Spleen (tissue), 7 donors: ENCODE measurements at regions not wholly inside any gene's neighbourhood (a gene's known extent, or its start where the extent isn't known, plus 50 kb on each side); places are given as distances from the start of the nearest gene placed in this dataset.

Source experiments
- POLR2A ChIP-seq, 3 donors: fragments of 450-650 bp; IDR thresholded peaks; one replicate each; pipeline ENCODE4 v1.5.1; 2017; ENCODE audit warnings: antibody characterized with exemption in 3 of 3, mild to moderate bottlenecking in 1 of 3
- TF ChIP-seq, protein P1 (sequence below), 11 experiments: fragments of 200-600 bp in 7 of 11; fragments of 450-650 bp in 4 of 11; sonication (generic) in 4 of 11; IDR thresholded peaks in 8 of 11; conservative IDR thresholded peaks in 3 of 11; 1 replicate in 7 of 11; 2 replicates in 4 of 11; pipeline versions ENCODE4 v1.4.0 to v1.8.0; 2016 to 2021; ENCODE audit warnings: antibody characterized with exemption in 11 of 11, inconsistent platforms in 4 of 11, mild to moderate bottlenecking in 1 of 11
- donor health status: DM: no; HTN: no; CAD: no; lungs with moderate emphysema.
- donor health status: DM: no; HTN: no; CAD: no.
- donor health status: DM: no; HTN: no; CAD: no.

DNA sequence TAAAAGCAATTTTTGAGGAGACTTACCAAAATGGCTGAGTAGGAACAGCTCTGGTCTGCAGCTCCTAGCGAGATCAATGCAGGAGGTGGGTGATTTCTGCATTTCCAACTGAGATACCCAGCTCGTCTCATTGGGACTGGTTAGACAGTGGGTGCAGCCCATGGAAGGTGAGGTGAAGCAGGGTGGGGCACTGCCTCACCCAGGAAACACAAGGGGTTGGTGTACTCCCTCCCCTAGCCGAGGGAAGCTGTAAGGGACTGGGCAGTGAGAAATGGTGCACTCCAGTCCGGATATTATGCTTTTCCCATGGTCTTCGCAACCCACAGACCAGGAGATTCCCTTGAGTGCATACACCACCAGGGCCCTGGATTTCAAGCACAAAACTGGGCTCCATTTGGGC is 419.0 kb downstream of the NUP35 start:
- TF ChIP-seq, protein P1, sequence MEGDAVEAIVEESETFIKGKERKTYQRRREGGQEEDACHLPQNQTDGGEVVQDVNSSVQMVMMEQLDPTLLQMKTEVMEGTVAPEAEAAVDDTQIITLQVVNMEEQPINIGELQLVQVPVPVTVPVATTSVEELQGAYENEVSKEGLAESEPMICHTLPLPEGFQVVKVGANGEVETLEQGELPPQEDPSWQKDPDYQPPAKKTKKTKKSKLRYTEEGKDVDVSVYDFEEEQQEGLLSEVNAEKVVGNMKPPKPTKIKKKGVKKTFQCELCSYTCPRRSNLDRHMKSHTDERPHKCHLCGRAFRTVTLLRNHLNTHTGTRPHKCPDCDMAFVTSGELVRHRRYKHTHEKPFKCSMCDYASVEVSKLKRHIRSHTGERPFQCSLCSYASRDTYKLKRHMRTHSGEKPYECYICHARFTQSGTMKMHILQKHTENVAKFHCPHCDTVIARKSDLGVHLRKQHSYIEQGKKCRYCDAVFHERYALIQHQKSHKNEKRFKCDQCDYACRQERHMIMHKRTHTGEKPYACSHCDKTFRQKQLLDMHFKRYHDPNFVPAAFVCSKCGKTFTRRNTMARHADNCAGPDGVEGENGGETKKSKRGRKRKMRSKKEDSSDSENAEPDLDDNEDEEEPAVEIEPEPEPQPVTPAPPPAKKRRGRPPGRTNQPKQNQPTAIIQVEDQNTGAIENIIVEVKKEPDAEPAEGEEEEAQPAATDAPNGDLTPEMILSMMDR (IDR thresholded peaks at IDR 0.05 in 8 of 11, conservative IDR thresholded peaks at IDR 0.05 in 3 of 11) = no peak
- TF ChIP-seq POLR2A (IDR thresholded peaks at IDR 0.05) = no peak
